GM21786 (cell line): ENCODE measurements at regions not wholly inside any gene's neighbourhood (a gene's known extent, or its start where the extent isn't known, plus 50 kb on each side); places are given as distances from the start of the nearest gene placed in this dataset.

ENCODE experiments used
- ATAC-seq: cut with Tn5 transposase; IDR thresholded peaks from one replicate; pipeline ENCODE4 v1.9.1; 2021; ENCODE audit not compliant: unreplicated experiment

DNA sequence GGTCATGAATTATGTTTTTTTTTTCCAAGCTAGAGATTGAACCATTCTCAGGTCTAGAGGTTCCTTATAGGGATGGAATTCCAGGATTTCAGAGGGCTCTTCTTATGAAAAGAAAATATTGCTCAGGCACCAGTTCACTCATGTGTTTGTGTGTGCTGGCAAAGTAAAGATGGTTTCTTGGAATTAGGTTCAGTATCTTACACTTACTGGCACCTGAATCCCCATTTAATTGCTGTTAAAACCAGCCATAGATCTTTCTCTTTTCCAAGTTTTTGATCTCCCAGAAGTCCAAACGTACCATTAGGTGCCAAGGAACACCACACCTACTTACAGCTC, 508.4 kb downstream of the CDH26 start:
- no peak for ATAC-seq

DNA sequence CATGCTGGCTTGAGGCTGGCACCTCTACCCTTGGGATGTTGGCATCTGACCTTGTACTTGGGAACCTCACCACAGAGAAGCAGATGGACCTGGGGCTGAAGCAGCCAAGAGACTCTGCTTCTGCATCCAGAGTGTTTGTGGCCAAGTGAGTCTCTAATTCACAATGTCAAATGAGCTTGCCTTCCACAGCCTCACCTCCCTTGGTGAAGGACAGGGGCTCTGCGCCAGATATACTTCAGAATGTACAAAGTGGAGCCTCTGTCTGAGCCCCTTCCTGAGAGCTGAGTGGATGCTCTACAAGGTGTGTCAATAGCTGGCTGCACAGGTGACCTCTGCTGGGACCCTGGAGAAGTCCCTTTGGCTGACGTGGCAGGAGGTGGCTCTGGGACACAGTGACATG, 508.9 kb downstream of the CDH26 start:
- no peak for ATAC-seq

DNA sequence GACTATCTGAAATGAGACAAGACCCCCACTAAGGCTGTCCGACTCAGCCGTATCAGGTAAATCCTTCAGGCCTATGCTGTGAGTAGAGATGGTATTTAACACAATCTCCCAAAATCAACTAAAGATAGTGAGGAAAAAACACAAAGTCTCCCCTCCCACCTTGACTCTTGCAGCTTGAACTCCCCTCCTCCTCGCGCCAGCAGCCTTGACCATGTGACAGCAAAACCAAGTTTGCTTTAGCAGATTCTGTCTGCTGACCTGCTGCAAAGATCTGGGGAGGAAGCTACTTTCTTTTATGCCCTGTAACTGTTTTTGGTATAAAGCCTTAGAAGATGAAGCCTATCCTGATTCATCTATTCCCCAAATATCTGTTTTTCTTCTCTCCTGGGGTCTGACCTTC, 509.5 kb downstream of the CDH26 start:
- ATAC-seq: no peak

DNA sequence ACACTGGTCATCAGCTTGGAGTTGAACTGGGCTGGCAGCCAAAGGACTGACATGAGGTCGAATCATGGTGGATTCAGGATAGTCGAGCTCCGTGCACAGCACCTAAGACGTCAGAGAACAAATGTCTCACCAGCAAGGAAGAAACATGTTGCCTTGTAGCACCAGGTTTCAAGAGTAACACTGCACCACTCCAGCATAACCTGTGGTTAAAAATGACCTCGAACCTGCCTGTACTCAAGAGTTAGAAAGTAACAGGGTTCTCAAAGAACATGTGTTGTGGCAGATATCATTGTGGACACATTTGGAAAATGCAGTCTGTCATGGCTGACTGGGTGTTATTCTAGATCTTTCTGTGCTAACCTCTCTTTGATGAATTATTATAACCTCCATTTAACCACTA, 511.6 kb downstream of the CDH26 start:
- no peak for ATAC-seq

DNA sequence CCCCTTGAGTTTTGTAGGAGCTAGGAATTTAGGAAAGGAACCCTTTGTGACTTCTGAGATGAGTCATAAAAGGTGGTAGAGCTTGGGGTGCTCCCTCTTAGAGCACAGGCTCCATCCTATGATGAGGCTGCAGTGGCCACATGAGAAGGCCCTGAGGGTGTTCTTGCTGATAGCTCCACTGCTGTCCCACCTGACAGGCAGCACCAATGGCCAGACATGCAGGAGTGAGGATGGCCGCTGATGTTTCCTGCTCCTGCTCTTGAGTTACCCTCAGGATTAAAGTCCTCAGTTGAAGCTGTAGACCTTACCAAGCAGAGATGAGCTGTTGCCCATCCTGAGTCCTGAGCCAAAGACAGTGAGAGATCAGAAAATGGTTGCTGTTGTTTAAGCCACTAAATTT, 512.1 kb downstream of the CDH26 start:
- no peak for ATAC-seq

DNA sequence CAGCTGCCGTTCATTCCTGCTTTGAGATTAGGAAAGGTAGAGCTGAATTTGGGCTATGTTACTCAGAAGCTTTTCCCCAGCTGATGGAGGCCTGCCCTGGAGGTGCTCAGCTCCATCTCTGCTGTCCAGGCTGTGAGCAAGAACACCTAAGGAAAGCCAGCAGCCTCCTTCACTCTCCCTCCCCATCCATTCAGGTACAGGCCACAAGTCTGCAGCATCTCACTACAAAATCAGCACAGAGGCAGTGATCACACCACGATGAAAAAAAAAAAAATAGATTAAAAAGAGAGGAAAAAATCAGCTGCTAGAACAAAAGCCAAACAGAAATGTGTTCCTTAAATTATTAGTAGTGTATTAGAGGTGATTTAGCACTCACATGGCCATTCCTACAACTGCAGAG, 515.0 kb downstream of the CDH26 start:
- no peak for ATAC-seq

DNA sequence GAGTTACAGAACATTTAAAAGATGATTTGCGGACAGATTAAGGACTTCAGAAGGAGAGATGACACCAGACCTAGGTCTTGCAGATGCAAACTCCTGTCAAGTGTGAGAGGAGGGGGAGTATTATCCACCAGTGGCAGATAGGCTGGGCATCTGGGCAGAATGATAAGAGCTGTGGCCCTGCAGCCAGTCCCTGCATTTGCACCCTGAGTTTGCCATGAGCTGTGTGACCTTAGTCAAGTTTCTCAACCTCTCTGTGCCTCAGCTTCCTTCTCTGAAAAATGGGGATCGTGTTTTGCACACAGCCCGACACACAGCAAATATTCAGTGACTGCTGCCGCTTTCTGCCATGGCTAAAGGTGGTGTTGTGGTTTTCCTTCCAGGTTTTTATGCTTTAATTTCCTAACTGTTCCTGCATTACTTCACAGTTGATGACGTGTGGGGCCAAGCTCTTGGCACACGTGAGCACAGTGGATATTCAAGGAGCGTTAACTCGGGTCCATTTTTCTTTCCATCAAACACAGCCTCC, 516.2 kb downstream of the CDH26 start:
- ATAC-seq: no peak

DNA sequence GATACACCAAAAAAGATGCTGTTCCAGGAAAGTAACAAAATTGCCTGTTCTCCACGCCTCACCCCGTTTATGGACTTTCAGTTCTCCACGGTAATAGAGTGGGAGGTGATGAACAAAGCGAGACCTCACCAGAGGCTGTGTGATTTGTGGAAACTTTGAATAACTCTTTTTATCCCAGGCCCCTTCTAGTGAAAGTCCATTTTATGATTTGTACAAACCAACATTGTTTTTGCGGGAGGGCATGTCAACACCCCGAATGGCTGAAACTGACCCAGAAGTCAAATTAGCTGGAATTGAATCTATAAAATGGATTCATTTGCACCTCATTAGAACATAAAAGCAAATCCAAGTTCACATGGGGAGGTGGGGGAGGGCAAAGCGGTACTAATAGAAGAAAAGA, 517.8 kb downstream of the CDH26 start:
- no peak for ATAC-seq

DNA sequence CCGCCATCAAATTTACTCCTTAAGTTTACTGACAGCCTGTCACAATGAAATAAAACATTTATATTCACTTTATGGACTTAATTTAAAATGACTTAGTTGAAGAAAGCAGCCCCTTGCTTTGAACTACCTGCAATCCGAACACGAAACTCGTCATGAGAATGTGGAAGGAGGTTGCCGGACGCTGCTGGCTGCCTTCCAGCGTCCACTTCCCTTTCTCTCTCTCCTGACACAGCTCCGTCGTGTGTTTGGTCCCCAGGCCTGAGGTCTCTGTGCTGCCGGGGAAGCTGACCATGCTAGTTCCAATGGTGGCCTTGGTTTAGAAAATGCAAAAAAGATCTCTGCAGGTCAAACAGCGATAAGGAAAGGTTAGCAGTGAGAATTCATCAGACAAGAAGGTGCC, 519.7 kb downstream of the CDH26 start:
- ATAC-seq: no peak

DNA sequence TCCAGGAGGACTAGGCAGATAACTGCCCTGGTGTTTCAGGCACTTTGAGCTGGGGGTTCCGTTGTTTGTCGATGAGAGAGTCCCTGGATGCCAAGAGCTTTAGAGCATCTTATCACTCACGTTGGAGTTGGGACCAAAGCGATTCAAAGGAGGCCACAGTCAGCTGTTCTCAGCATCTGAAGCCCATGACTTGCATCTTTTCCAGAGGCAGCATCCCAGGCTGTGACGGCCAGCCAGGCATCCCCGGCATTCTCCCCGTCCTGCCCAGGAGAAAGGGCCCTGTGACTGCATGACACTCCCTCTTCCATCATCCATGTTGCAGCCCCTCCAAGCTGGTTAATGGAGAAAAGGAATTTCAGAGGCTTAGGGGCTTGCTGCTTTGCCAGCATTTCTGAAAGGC, 520.3 kb downstream of the CDH26 start:
- no peak for ATAC-seq

DNA sequence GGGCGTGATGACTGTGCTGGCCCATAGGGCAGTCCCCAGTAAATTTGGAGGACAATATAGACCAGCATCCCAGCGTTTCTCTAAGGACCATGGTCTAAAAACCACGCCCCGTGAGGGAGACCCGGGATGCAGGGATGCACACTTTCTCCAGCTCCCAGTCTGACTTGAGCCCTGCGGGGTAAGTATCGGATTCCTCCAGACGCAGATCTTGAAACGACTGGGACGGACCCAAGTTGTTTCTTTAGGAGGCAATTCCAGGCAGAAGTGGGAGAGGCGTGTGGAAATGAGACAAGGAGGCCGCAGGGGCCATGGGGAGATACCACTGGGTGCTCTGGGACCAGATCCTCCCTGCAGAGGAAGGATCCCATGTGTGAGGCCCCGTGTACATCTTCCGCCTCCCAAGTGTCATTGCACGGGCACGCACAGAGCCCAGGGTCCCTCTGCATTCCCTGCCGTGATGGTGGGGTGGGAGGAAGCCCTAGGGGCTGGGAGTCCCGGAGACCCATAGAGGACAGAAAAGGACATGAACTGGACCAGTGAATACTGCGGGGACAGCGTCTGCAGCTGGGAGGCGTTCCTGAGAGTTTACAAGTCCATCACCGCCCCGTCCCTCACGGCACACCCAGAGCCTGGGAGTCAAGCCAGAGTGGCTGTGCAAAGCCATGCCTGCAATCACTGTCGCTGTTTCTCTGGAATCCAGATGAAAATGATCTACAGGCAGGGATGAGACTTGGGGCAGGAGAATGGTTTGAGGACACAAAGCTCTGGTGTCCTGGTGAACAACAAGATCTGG, 522.9 kb downstream of the CDH26 start:
- ATAC-seq: no peak

DNA sequence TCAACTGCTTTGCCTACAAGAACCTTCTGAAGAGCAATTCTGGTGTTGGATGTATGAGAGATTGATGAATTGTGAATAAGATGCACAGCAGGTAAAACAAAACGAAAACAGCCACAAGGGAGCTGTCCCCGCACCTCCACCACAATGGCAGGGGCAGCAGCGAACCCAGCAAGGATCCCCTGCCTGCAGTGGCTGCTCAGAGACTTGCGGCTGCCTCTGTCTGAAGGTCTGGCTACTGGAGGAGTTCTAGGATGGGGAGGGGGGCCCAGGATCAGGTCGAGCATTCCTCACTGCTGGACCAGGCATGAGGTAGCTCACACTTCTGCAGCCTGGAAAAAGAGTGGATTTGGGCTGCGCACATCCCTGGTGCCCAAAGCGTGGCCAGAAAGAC, 523.5 kb downstream of the CDH26 start:
- no peak for ATAC-seq

DNA sequence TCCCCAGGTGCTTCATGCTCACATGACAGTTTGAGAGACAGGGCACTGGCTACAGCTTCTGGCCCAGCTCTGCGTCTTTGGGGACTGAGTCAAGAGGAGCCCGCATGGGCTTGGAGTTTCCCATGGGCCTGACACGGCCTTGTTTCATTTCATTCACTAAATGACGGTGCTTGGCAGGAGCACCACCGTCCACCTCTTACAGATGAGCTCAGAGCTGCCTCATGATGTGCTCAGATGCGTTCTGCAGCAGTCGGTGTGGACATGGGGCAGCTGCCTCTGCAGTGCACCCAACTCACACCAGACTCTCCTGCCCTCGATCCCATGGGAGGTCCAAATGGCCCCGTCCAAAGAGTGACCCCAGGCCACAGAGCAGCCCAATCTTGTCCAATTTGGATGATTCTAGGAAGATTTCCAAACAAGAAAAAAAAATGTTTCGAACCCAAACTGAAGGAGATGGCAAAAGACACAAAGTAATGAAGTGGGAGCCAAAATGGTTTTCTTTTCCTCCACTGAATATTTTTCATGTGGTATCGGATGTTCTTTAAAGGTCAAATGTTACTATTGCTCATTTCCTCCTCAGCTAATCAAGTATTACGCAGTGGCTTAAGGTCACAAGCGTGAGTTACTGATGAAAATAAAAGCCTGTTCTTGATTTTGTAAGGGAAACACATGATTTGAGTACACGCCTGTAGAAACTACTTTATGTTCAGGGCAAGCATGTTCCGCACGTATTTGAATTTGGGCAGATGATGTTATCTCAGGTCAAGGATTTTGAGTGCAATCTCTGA, 524.2 kb downstream of the CDH26 start:
- ATAC-seq: no peak

DNA sequence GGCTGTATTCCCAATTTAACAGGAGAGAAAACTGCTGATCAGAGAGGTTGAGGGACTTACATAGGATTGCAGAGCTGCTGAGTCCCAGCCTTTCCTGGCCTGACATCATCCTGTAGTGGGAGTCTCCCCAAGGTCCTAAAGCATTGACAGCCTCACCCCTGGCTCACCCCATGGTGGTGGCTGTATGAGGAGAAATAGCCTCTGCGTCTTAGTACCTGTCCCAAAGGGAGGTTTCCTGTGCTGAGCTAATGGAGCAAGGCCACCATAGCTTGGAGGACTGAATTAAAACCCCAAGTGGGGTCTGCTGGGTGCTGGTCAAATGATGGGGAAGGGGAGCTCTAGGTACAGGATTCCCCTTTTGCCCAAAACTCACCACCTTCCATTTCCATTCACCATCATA, 525.1 kb downstream of the CDH26 start:
- ATAC-seq: no peak

DNA sequence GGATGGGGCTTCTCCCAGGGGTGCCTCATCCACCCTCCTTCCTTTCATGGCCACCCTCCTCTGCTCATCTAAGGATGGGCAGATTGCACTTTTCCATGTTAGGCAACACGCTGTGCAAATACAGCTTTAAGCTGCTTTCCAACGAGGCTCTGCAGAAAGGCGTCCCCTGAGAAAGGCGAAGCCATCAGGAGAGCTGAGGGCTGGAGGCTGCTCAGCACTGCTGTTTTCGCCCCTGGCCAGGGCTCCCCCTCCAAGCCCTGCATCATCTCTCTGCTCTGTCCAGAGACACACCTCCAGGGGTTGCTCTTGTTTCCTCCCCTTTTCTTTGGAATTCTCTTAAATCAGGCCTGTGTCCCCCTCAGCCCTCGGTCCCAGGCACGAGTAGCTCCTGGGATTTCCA, 526.1 kb downstream of the CDH26 start:
- ATAC-seq: no peak

DNA sequence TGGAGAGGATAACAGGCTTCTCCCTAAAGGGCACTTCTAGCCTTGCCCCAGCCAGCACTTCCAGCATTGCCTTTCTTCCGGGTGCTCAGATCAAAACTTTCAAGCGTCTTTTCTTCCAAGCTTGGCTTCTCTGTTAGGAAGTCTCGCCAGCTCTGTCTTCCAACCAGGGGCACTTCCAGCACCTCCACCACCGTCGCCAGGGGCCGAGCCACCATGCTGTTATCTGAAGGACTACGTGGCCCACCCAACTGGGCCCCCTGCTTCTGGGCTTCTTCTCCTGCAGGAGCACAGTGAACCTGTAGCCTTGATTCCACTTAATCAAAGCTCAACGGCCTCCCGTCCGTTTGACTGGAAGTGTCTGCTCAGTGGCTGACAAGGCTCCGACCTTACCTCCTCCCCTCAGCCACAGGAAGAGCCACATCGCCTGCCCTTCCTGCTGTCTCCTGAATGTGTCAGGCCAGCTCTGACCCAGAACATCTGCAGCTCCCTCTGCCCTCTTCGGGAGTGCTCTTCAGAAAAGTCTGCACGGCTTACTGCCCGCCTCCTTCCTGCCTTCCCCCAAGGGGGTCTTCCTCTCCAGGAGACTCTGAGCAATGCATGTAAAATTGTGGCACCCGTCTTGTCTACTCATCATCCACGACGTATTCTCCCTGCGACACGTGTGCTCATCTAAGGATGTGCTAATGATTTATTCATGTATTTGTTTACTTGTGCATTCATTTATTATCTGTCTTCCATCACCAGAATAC, 527.0 kb downstream of the CDH26 start:
- ATAC-seq: no peak

DNA sequence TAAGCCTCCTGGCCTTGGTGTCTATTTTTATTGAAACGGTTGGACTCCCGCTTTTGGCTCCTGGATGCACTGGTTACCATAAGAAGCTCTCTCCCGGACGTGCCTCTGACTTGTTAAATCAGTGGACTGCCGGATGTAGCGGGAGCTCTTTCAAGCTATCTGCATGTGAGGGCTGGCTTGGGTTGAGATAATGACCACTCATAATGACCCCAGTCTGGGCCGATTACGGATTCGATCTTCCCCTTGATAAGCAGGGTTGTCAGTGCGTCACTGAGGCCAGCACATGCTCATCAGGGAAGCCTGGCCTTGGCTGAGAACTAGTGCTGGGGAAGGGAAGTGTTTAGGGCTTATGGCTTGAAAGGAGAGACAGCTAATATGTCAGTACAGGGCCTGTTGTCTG, 528.1 kb downstream of the CDH26 start:
- ATAC-seq: no peak

DNA sequence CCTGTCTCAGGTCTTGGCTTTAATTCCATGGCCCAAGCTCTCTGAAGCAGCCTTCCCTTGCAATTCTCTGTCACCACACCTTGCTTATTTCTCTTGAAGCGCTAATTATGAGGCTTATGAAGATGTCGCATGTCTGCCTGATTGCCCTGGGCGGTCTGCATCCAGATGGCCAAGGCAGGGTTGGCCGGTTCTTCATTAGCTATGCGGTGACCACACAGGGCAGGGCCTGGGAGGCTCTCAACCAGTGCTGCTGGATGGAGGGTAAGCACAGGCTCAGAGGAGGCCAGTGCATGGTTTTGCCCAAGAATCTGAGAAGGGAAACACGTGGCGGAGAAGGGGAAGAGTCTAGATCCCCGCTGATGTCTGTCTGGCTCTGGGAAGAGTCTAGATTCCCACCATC, 528.7 kb downstream of the CDH26 start:
- ATAC-seq: no peak

DNA sequence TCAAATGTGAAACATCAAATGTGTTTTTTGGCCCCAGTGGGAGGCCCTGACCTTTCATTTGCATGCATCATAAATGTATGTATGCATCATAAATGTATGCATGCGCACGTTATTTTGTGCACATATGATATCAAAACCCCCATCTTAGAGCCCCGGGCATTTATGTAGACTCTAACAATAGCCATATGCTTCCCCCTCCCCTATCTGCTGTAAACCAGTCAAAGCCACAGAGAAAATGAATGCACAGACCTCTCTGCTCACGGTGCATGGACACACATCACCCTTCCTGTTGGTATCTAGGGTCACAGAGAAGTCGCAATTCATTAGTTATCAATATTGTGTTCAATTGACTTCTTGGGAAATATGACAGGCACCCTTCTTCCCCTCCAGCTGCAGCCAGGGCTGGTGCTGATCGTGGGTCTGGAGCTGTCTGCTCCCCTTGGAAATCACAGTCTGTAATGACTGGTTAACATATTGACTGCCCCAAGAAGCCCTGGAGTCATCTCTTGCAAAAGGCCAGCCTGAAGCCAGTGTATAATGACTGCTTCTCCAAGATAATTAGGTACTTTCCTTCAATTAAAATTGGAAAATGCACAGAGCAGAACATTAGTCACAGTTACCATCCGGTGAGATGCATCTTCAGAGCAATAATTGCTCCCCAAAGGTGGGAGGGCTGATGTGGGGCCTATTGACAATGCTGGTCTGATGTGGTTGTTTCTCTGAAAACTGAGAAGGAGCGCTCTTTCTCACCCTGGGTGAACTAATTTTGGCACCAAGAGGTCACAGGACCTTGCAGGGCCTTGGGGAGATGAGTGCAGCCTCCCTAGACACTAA, 532.2 kb downstream of the CDH26 start:
- no peak for ATAC-seq

DNA sequence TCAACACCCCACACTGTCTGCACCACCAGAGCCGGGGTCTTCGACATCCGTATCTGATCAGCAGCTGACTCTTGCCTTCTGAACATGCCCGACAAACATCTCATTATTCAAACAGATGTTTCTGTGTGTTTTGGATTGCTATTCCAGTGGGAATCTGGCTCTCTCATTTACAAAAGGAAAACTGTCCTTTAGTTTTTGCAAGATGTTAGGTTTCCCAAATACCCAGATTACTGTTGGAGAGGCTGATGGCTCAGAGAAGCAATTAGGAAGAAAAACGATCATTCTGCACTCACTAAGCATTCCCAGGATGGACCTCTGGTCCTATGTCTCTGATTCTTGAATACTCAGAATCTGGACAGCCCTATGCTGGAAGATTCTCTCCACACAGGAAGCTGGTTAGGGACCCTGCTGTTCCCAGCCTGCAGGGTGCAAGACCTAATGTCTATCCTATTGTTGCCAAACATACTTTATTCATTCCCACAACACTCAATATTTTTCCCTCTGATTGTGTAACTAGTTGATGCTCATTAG, 532.9 kb downstream of the CDH26 start:
- no peak for ATAC-seq

DNA sequence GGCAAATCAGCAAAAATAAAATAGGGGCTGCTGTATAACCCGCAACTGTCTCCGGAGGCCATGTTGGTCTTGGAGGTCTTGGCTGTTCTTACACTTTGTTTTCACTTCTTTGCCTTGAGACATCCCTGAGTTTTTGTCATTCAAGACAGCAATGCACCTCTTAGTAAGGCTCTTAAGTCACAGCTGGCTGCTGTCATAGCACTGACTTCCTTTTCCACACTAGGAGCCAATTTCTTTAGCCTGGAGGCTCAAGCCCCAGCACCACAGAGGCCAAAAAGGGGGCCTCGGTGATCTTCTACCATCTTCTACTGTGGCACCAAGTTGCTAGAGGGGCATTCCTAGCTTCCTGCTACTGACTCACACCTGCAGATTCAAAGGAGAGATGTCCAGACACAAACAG, 536.3 kb downstream of the CDH26 start:
- ATAC-seq: no peak
